Mesendoderm (in vitro differentiated cells): ENCODE measurements at regions not wholly inside any gene's neighbourhood (a gene's known extent, or its start where the extent isn't known, plus 50 kb on each side); places are given as distances from the start of the nearest gene placed in this dataset.

Source experiments
- DNase-seq: peaks from one replicate; pipeline ENCODE4 v3.0.0; 2013
- H2AK5ac ChIP-seq: 2 replicates; pipeline ENCODE4 v1.6.1; 2013; ENCODE audit warnings: low read length, inconsistent platforms
- H2BK120ac ChIP-seq: 2 replicates; pipeline ENCODE4 v1.6.1; 2013; ENCODE audit warnings: low read depth, mild to moderate bottlenecking, low read length, moderate library complexity, mixed read lengths
- H2BK15ac ChIP-seq: replicated peaks from 2 replicates; pipeline ENCODE4 v1.6.1; 2013; ENCODE audit warnings: low read depth, mild to moderate bottlenecking, moderate library complexity
- H2BK5ac ChIP-seq: 2 replicates; pipeline ENCODE4 v1.6.1; 2013; ENCODE audit warnings: low read length, inconsistent platforms
- H3K18ac ChIP-seq: 2 replicates; pipeline ENCODE4 v1.6.1; 2013; ENCODE audit warnings: mild to moderate bottlenecking, low read length, mixed read lengths
- H3K23ac ChIP-seq: one replicate; pipeline ENCODE4 v1.6.1; 2013; ENCODE audit warnings: low read length
- H3K27ac ChIP-seq: 2 replicates; pipeline ENCODE4 v1.5.1; 2013; ENCODE audit warnings: low read depth, mild to moderate bottlenecking, inconsistent platforms, low read length, moderate library complexity
- H3K27me3 ChIP-seq: 2 replicates; pipeline ENCODE4 v1.6.1; 2013; ENCODE audit warnings: low read length, control low read depth, mild to moderate bottlenecking, inconsistent platforms; ENCODE audit not compliant: insufficient read depth, poor library complexity
- H3K36me3 ChIP-seq: 2 replicates; pipeline ENCODE4 v1.6.1; 2013; ENCODE audit warnings: low read length, inconsistent platforms; ENCODE audit not compliant: control insufficient read depth, insufficient read depth
- H3K4ac ChIP-seq: one replicate; pipeline ENCODE4 v1.6.1; 2013; ENCODE audit warnings: low read depth, mild to moderate bottlenecking, low read length, moderate library complexity
- H3K4me1 ChIP-seq: 2 replicates; pipeline ENCODE4 v1.6.1; 2013; ENCODE audit warnings: low read depth, low read length, inconsistent platforms; ENCODE audit not compliant: control insufficient read depth
- H3K4me2 ChIP-seq: 2 replicates; pipeline ENCODE4 v1.6.1; 2013; ENCODE audit warnings: low read length
- H3K4me3 ChIP-seq: 2 replicates; pipeline ENCODE4 v1.5.1; 2013; ENCODE audit warnings: mild to moderate bottlenecking, low read length
- H3K56ac ChIP-seq: one replicate; pipeline ENCODE4 v1.6.1; 2013; ENCODE audit warnings: low read length
- H3K79me1 ChIP-seq: 2 replicates; pipeline ENCODE4 v1.6.1; 2013; ENCODE audit warnings: low read length, inconsistent platforms
- H3K79me2 ChIP-seq: 2 replicates; pipeline ENCODE4 v1.6.1; 2013; ENCODE audit warnings: mild to moderate bottlenecking, low read length; ENCODE audit not compliant: control insufficient read depth, insufficient read depth
- H3K9ac ChIP-seq: 2 replicates; pipeline ENCODE4 v1.6.1; 2013; ENCODE audit warnings: low read length, inconsistent platforms
- H4K5ac ChIP-seq: one replicate; pipeline ENCODE4 v1.6.1; 2013; ENCODE audit warnings: low read length
- H4K8ac ChIP-seq: one replicate; pipeline ENCODE4 v1.6.1; 2013; ENCODE audit warnings: low read depth, mild to moderate bottlenecking, control low read depth, low read length, moderate library complexity
- WGBS: extraction: QIAGEN DNeasy Blood & Tissue Kit; methylation state at CpG from one replicate; pipeline ENCODE4 v1.1.7; 2013; ENCODE audit warnings: low lambda C conversion rate, missing lambda C conversion rate; ENCODE audit not compliant: insufficient coverage; ENCODE audit errors: extremely low coverage; 5-methylcytosine and 5-hydroxymethylcytosine counted together

GRCh38 chr16:65919986-65920376 is 446.5 kb upstream of the CDH5 start:
- no CpG with 5 or more reads among the region's 6 CpGs for WGBS
- Histone ChIP-seq H3K79me2 (no peaks in the 10 kb centered on the region), H3K23ac (no peak overlapping the region), H4K8ac (no peak overlapping the region), H3K79me1 (no peaks in the 10 kb centered on the region), H2AK5ac (no peak overlapping the region), H3K4ac (no peak overlapping the region), H3K18ac (no peak overlapping the region), H3K56ac (no peak overlapping the region), H2BK5ac (no peak overlapping the region), H3K9ac (no peak overlapping the region), H4K5ac (no peak overlapping the region), H3K27me3 (no peaks in the 10 kb centered on the region), H3K27ac (no peak overlapping the region), H3K4me3 (no peak overlapping the region), H2BK15ac (no peak overlapping the region), H3K4me2 (no peak overlapping the region), H3K4me1 (peaks cover 2% of the 10 kb centered on the region), H3K36me3 (no peaks in the 10 kb centered on the region), H2BK120ac (no peak overlapping the region)
- no peak for DNase-seq

- peak; percentile 24 for DNase-seq
- H3K27me3 ChIP-seq = no peaks in the 10 kb centered on the region
- no peak overlapping the region for H3K4me2 ChIP-seq
- no CpG with 5 or more reads among the region's 27 CpGs for WGBS
- H3K4me1 ChIP-seq = peaks cover 2% of the 10 kb centered on the region
- no peaks in the 10 kb centered on the region for H3K36me3 ChIP-seq
- H4K8ac ChIP-seq = no peak overlapping the region
- no peak overlapping the region for H3K18ac ChIP-seq
- H3K4ac ChIP-seq = no peak overlapping the region
- no peak overlapping the region for H3K56ac ChIP-seq
- no peak overlapping the region for H3K23ac ChIP-seq
- no peak overlapping the region for H2BK15ac ChIP-seq
- no peak overlapping the region for H2AK5ac ChIP-seq
- no peak overlapping the region for H2BK120ac ChIP-seq
- H3K4me3 ChIP-seq = no peak overlapping the region
- H3K79me2 ChIP-seq = no peaks in the 10 kb centered on the region
- H4K5ac ChIP-seq = no peak overlapping the region
- H3K79me1 ChIP-seq = no peaks in the 10 kb centered on the region
- H2BK5ac ChIP-seq = no peak overlapping the region
- H3K27ac ChIP-seq = no peak overlapping the region
- H3K9ac ChIP-seq = no peak overlapping the region
Observed at GRCh38 chr16:65919145-65919985, 447.1 kb upstream of the CDH5 start.

GRCh38 chr16:65917466-65917865 is 449.0 kb upstream of the CDH5 start:
- Histone ChIP-seq H3K27ac (no peak overlapping the region), H3K56ac (peak overlapping the region; percentile 51)
- WGBS = no CpG with 5 or more reads among the region's 2 CpGs

GRCh38 chr16:65916995-65917394 is 449.5 kb upstream of the CDH5 start:
- H2AK5ac ChIP-seq = no peak overlapping the region
- no peak overlapping the region for H4K5ac ChIP-seq
- H3K4me2 ChIP-seq = no peak overlapping the region
- H3K79me1 ChIP-seq = no peaks in the 10 kb centered on the region
- peak; percentile 89 for DNase-seq
- H3K27me3 ChIP-seq = no peaks in the 10 kb centered on the region
- no peak overlapping the region for H2BK15ac ChIP-seq
- H3K56ac ChIP-seq = no peak overlapping the region
- H3K36me3 ChIP-seq = no peaks in the 10 kb centered on the region
- H2BK120ac ChIP-seq = no peak overlapping the region
- no peak overlapping the region for H3K4me3 ChIP-seq
- H2BK5ac ChIP-seq = no peak overlapping the region
- no peak overlapping the region for H4K8ac ChIP-seq
- H3K4ac ChIP-seq = no peak overlapping the region
- no CpG with 5 or more reads among the region's 4 CpGs for WGBS
- H3K23ac ChIP-seq = no peak overlapping the region
- no peaks in the 10 kb centered on the region for H3K79me2 ChIP-seq
- no peak overlapping the region for H3K27ac ChIP-seq
- peaks cover 2% of the 10 kb centered on the region for H3K4me1 ChIP-seq
- H3K9ac ChIP-seq = no peak overlapping the region
- no peak overlapping the region for H3K18ac ChIP-seq

More at GRCh38 chr16:65917466-65917865, 449.0 kb upstream of the CDH5 start:
- no peak overlapping the region for H3K4me2 ChIP-seq
- H3K23ac ChIP-seq = no peak overlapping the region
- H2BK120ac ChIP-seq = no peak overlapping the region
- H3K27me3 ChIP-seq = no peaks in the 10 kb centered on the region
- H3K36me3 ChIP-seq = no peaks in the 10 kb centered on the region
- no peak overlapping the region for H3K9ac ChIP-seq
- H2AK5ac ChIP-seq = no peak overlapping the region
- no peak overlapping the region for H2BK5ac ChIP-seq
- no peak overlapping the region for H4K5ac ChIP-seq
- DNase-seq = peak; percentile 46
- no peak overlapping the region for H2BK15ac ChIP-seq
- no peak overlapping the region for H3K4ac ChIP-seq
- H3K4me1 ChIP-seq = peaks cover 2% of the 10 kb centered on the region
- no peak overlapping the region for H4K8ac ChIP-seq
- no peak overlapping the region for H3K4me3 ChIP-seq
- H3K79me1 ChIP-seq = no peaks in the 10 kb centered on the region
- H3K79me2 ChIP-seq = no peaks in the 10 kb centered on the region
- H3K18ac ChIP-seq = no peak overlapping the region

GRCh38 chr16:65910291-65910690 is 456.2 kb upstream of the CDH5 start:
- no peak overlapping the region for H3K56ac ChIP-seq
- DNase-seq = no peak
- H3K4me2 ChIP-seq = no peak overlapping the region
- no peak overlapping the region for H3K18ac ChIP-seq
- no peak overlapping the region for H3K27ac ChIP-seq
- H3K4me3 ChIP-seq = no peak overlapping the region
- H3K79me2 ChIP-seq = no peaks in the 10 kb centered on the region
- H3K4ac ChIP-seq = no peak overlapping the region
- H2BK5ac ChIP-seq = no peak overlapping the region
- no peaks in the 10 kb centered on the region for H3K27me3 ChIP-seq
- no peak overlapping the region for H2BK120ac ChIP-seq
- H3K4me1 ChIP-seq = no peaks in the 10 kb centered on the region
- H4K5ac ChIP-seq = no peak overlapping the region
- H2AK5ac ChIP-seq = no peak overlapping the region
- no CpG with 5 or more reads among the region's 5 CpGs for WGBS
- no peak overlapping the region for H3K23ac ChIP-seq
- no peaks in the 10 kb centered on the region for H3K79me1 ChIP-seq
- no peak overlapping the region for H4K8ac ChIP-seq
- no peak overlapping the region for H2BK15ac ChIP-seq
- H3K9ac ChIP-seq = no peak overlapping the region
- no peaks in the 10 kb centered on the region for H3K36me3 ChIP-seq
